ENCODE measurements at regions not wholly inside any gene's neighbourhood (a gene's known extent, or its start where the extent isn't known, plus 50 kb on each side); places are given as distances from the start of the nearest gene placed in this dataset.

DNA sequence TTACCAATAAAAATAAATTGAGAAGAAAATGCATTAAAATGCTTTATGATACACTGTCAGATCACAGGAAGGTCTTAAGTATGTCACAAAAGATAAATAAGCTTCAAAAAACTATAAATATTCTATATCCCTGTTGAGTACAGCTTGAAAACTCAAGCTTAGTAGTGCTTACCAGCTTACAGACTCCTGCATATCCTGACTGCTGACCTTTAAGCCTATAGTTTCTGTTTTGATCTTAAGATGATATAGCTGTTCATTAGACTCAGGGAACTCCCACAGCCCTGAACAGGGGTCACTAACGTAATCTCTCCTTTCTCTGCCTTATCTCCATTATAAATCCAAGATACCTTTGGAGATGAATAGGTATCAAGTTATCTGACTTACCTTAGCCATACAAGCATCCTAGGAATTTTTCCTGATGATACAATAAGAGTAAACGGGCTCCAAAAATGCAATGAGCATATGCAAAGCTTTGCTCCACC is 93.7 kb upstream of the RBBP8 start:
- no peaks in the 10 kb centered on the region for H3K27me3 ChIP-seq (replicated peaks; ENCODE audit: insufficient read depth, low read length)
- no peaks in the 10 kb centered on the region for H3K36me3 ChIP-seq (replicated peaks; ENCODE audit: insufficient read depth, low read length)
- no peaks in the 10 kb centered on the region for H3K79me2 ChIP-seq (ENCODE audit: low read length)
- peaks cover 15% of the 10 kb centered on the region for H3F3A ChIP-seq (ENCODE audit: insufficient read depth, low read length)
- H3K9ac ChIP-seq (ENCODE audit: low read length), result no peak overlapping the region
- no peak overlapping the region; the same call in 1 of the 2 replicates for H3K27ac ChIP-seq (ENCODE audit: low read length)
- H3K9me2 ChIP-seq (replicated peaks; ENCODE audit: insufficient read depth, low read length), result no peaks in the 10 kb centered on the region
- no peaks in the 10 kb centered on the region for H3K9me3 ChIP-seq (replicated peaks; ENCODE audit: insufficient read depth, low read length)
- H3K4me1 ChIP-seq (ENCODE audit: low read length), result peaks cover 17% of the 10 kb centered on the region
- no peaks in the 10 kb centered on the region for H4K20me1 ChIP-seq (ENCODE audit: insufficient read depth, low read length)
- H3K4me3 ChIP-seq (ENCODE audit: low read length), result peak overlapping the region; percentile 45
- no peak overlapping the region; the same call in 1 of the 2 replicates for H2AFZ ChIP-seq (ENCODE audit: low read length)
- DNase-seq, result peak; percentile 41
- H3K4me2 ChIP-seq (ENCODE audit: low read depth, low read length), result peak overlapping the region; percentile 53
- TF ChIP-seq EZH2phosphoT487 (IDR thresholded peaks at IDR 0.05; ENCODE audit: low read length) (no peak), EZH2 (optimal IDR thresholded peaks at IDR 0.05; ENCODE audit: low read depth, low read length) (no peak)
- TF ChIP-seq, protein P1, sequence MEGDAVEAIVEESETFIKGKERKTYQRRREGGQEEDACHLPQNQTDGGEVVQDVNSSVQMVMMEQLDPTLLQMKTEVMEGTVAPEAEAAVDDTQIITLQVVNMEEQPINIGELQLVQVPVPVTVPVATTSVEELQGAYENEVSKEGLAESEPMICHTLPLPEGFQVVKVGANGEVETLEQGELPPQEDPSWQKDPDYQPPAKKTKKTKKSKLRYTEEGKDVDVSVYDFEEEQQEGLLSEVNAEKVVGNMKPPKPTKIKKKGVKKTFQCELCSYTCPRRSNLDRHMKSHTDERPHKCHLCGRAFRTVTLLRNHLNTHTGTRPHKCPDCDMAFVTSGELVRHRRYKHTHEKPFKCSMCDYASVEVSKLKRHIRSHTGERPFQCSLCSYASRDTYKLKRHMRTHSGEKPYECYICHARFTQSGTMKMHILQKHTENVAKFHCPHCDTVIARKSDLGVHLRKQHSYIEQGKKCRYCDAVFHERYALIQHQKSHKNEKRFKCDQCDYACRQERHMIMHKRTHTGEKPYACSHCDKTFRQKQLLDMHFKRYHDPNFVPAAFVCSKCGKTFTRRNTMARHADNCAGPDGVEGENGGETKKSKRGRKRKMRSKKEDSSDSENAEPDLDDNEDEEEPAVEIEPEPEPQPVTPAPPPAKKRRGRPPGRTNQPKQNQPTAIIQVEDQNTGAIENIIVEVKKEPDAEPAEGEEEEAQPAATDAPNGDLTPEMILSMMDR (IDR thresholded peaks at IDR 0.05; ENCODE audit: low read length), result no peak

- Histone ChIP-seq H3K4me3 (ENCODE audit: low read length) (no peak overlapping the region), H3K9ac (ENCODE audit: low read length) (no peak overlapping the region), H3K4me2 (ENCODE audit: low read depth, low read length) (no peak overlapping the region), H3K4me1 (ENCODE audit: low read length) (peaks cover 17% of the 10 kb centered on the region), H3K27me3 (replicated peaks; ENCODE audit: insufficient read depth, low read length) (no peaks in the 10 kb centered on the region), H3K36me3 (replicated peaks; ENCODE audit: insufficient read depth, low read length) (no peaks in the 10 kb centered on the region), H3K9me2 (replicated peaks; ENCODE audit: insufficient read depth, low read length) (no peaks in the 10 kb centered on the region), H3K9me3 (replicated peaks; ENCODE audit: insufficient read depth, low read length) (no peaks in the 10 kb centered on the region), H4K20me1 (ENCODE audit: insufficient read depth, low read length) (no peaks in the 10 kb centered on the region), H3K27ac (ENCODE audit: low read length) (no peak overlapping the region), H2AFZ (ENCODE audit: low read length) (no peak overlapping the region), H3K79me2 (ENCODE audit: low read length) (no peaks in the 10 kb centered on the region), H3F3A (ENCODE audit: insufficient read depth, low read length) (peaks cover 15% of the 10 kb centered on the region)
- no peak for DNase-seq
- TF ChIP-seq EZH2phosphoT487 (IDR thresholded peaks at IDR 0.05; ENCODE audit: low read length) (no peak), EZH2 (optimal IDR thresholded peaks at IDR 0.05; ENCODE audit: low read depth, low read length) (no peak)
- TF ChIP-seq, protein P1 (IDR thresholded peaks at IDR 0.05; ENCODE audit: low read length), result no peak
Measured at GRCh38 chr18:22840606-22841144, 92.5 kb upstream of the RBBP8 start.

- no peaks in the 10 kb centered on the region for H3K79me2 ChIP-seq (ENCODE audit: low read length)
- H3K27me3 ChIP-seq (replicated peaks; ENCODE audit: insufficient read depth, low read length), result no peaks in the 10 kb centered on the region
- TF ChIP-seq, protein P1 (IDR thresholded peaks at IDR 0.05; ENCODE audit: low read length), result no peak
- H3K9me2 ChIP-seq (replicated peaks; ENCODE audit: insufficient read depth, low read length), result no peaks in the 10 kb centered on the region
- H3F3A ChIP-seq (ENCODE audit: insufficient read depth, low read length), result peaks cover 15% of the 10 kb centered on the region
- no peak overlapping the region for H3K9ac ChIP-seq (ENCODE audit: low read length)
- no peak overlapping the region for H3K27ac ChIP-seq (ENCODE audit: low read length)
- DNase-seq, result no peak
- H3K36me3 ChIP-seq (replicated peaks; ENCODE audit: insufficient read depth, low read length), result no peaks in the 10 kb centered on the region
- no peaks in the 10 kb centered on the region for H4K20me1 ChIP-seq (ENCODE audit: insufficient read depth, low read length)
- H3K4me2 ChIP-seq (ENCODE audit: low read depth, low read length), result no peak overlapping the region
- H2AFZ ChIP-seq (ENCODE audit: low read length), result no peak overlapping the region
- H3K4me3 ChIP-seq (ENCODE audit: low read length), result no peak overlapping the region
- H3K9me3 ChIP-seq (replicated peaks; ENCODE audit: insufficient read depth, low read length), result no peaks in the 10 kb centered on the region
- H3K4me1 ChIP-seq (ENCODE audit: low read length), result peaks cover 21% of the 10 kb centered on the region
Measured at GRCh38 chr18:22841840-22842239, 91.3 kb upstream of the RBBP8 start.

Data from MM.1S (cell line).